ENCODE measurements at regions not wholly inside any gene's neighbourhood (a gene's known extent, or its start where the extent isn't known, plus 50 kb on each side); places are given as distances from the start of the nearest gene placed in this dataset.

- Mint-ChIP-seq H3K4me1 (ENCODE audit: low read depth, unreplicated experiment) (peaks cover 31% of the 10 kb centered on the region), H3K4me3 (ENCODE audit: unreplicated experiment) (peak overlapping the region; percentile 18), H3K9me3 (ENCODE audit: unreplicated experiment) (no peaks in the 10 kb centered on the region), H3K36me3 (ENCODE audit: insufficient read depth, unreplicated experiment) (no peaks in the 10 kb centered on the region), H3K27ac (ENCODE audit: unreplicated experiment) (peak overlapping the region; percentile 71), H3K27me3 (ENCODE audit: insufficient read depth, unreplicated experiment) (no peaks in the 10 kb centered on the region)
- ChIA-PET CTCF (no interaction called here), POLR2A (no interaction called here)
- H3K4me1 ChIP-seq = peaks cover 27% of the 10 kb centered on the region
- H3K9me3 ChIP-seq = no peaks in the 10 kb centered on the region
- H3K36me3 ChIP-seq (ENCODE audit: control insufficient read depth, insufficient read depth, low read length) = no peaks in the 10 kb centered on the region
- BruUV-seq (replicated peaks) = no TSS peak
- intact Hi-C loops (cut with micrococcal nuclease; ENCODE audit: unreplicated experiment) = loop anchor here (2.0 to 5.0 kb wide), 3 partner anchors 257 to 660 kb away; no protein-coding TSS in a partner anchor
- peak; percentile 23 to 46 for DNase-seq
- peak in 1 of 2 experiments; percentile 4 for TF ChIP-seq CTCF (IDR thresholded peaks at IDR 0.05; ENCODE audit: insufficient read depth in 1 of 2, low read depth in 1 of 2, low read length in 1 of 2, severe bottlenecking in 1 of 2, unreplicated experiment in 1 of 2)
- H3K4me3 ChIP-seq (ENCODE audit: low read depth, low read length) = no peak overlapping the region
- H3K27me3 ChIP-seq (replicated peaks; ENCODE audit: control insufficient read depth, insufficient read depth, low read length) = no peaks in the 10 kb centered on the region
Measured at GRCh38 chr5:125411744-125412560, 665.5 kb upstream of the ZNF608 start.

GRCh38 chr5:125412561-125413495 lies 666.4 kb upstream of the ZNF608 start:
- H3K9me3 ChIP-seq = no peaks in the 10 kb centered on the region
- no TSS peak for BruUV-seq (replicated peaks)
- Mint-ChIP-seq H3K4me1 (ENCODE audit: low read depth, unreplicated experiment) (peaks cover 31% of the 10 kb centered on the region), H3K27ac (ENCODE audit: unreplicated experiment) (peak overlapping the region; percentile 71), H3K36me3 (ENCODE audit: insufficient read depth, unreplicated experiment) (no peaks in the 10 kb centered on the region), H3K9me3 (ENCODE audit: unreplicated experiment) (no peaks in the 10 kb centered on the region), H3K4me3 (ENCODE audit: unreplicated experiment) (peak overlapping the region; percentile 42), H3K27me3 (ENCODE audit: insufficient read depth, unreplicated experiment) (no peaks in the 10 kb centered on the region)
- peak in 1 of 2 experiments; percentile 59 for TF ChIP-seq CTCF (IDR thresholded peaks at IDR 0.05; ENCODE audit: insufficient read depth in 1 of 2, low read depth in 1 of 2, low read length in 1 of 2, severe bottlenecking in 1 of 2, unreplicated experiment in 1 of 2)
- H3K36me3 ChIP-seq (ENCODE audit: control insufficient read depth, insufficient read depth, low read length) = no peaks in the 10 kb centered on the region
- peak; percentile 70 to 75 for DNase-seq
- H3K4me1 ChIP-seq = peaks cover 27% of the 10 kb centered on the region
- CTCF ChIA-PET = interaction anchor here (0.5 to 0.9 kb wide), 2 partner anchors 422 to 1100 kb away, joined by 3 read pairs; no protein-coding TSS in a partner anchor
- POLR2A ChIA-PET = no interaction called here
- intact Hi-C loops (cut with micrococcal nuclease; ENCODE audit: unreplicated experiment) = loop anchor here (2.0 to 5.0 kb wide), 3 partner anchors 256 to 661 kb away; no protein-coding TSS in a partner anchor
- no peaks in the 10 kb centered on the region for H3K27me3 ChIP-seq (replicated peaks; ENCODE audit: control insufficient read depth, insufficient read depth, low read length)
- no peak overlapping the region for H3K4me3 ChIP-seq (ENCODE audit: low read depth, low read length)
